ENCODE measurements at regions not wholly inside any gene's neighbourhood (a gene's known extent, or its start where the extent isn't known, plus 50 kb on each side); places are given as distances from the start of the nearest gene placed in this dataset.

DNA sequence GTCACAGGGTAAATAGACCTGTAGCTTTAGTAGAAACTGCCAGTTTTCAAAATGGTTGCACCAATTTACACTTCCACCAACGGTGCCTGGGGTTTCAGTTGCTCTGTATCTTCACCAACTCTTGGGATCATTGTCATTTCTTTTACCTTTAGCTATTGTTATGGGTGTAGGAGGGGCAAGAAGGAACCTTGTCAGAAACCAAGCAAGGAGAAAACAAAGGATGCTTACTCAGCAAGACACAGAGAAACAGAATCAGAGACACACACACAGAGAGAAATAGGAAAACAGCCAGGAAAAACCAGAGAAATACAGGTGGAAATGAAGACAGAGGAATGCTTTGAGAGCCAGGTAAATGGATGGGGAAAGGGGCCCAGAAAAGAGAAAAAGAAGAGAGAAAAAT lies 367.6 kb downstream of the MIAT start:
- Mint-ChIP-seq H3K4me1 (no peaks in the 10 kb centered on the region), H3K36me3 (ENCODE audit: low read depth) (no peaks in the 10 kb centered on the region), H3K27me3 (peaks cover 29% of the 10 kb centered on the region), H3K4me3 (no peak overlapping the region), H3K9me3 (no peaks in the 10 kb centered on the region), H3K27ac (no peak overlapping the region)
- no peak for ATAC-seq (replicated peaks)

DNA sequence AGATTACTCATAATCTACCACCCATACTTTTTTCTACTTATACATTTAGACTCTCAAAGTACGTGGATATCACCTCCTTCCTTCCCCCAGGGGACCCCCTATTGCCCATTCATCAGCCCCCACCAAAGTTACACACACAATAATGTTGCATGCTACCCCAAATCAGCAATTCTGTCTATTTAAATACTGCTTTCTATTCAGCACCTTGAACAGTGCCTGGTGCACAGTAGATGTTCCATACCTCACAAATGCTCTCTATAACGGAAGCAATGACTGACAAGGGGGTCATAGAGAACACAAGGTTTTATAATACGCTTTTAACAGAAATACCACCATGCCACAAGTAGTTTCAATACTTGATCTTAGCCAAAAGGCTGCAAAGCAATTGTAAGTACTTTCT lies 370.7 kb downstream of the MIAT start:
- H3K36me3 Mint-ChIP-seq (ENCODE audit: low read depth), result no peaks in the 10 kb centered on the region
- H3K9me3 Mint-ChIP-seq, result no peaks in the 10 kb centered on the region
- peaks cover 17% of the 10 kb centered on the region for H3K27me3 Mint-ChIP-seq
- H3K4me1 Mint-ChIP-seq, result no peaks in the 10 kb centered on the region
- ATAC-seq (replicated peaks), result no peak
- no peak overlapping the region for H3K27ac Mint-ChIP-seq
- H3K4me3 Mint-ChIP-seq, result no peak overlapping the region

DNA sequence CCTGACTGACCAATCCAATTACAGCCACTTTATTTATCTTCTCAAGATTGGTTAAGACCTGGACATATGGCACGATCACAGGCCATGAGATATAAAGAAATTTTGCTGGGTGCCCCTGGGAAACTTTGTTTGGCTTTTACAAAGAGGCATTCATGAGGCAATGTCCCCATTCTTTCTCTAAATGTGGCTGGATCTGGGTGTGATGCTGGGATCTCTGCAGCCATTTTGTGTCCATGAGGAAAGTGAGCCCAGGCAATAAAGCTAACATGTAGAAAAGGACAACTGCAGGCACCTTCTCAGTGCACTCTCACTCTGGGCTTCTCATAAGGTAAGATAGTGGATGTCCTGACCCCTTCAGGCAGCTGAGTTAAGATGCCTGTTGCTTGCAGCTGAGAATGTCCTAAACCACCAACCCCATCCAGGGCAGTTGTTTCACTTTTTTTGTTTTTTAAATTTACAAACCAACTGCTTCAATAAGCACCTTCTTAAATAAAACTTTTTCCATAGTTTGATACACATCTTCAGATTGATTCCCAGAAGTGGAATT lies 372.3 kb downstream of the MIAT start:
- H3K4me3 Mint-ChIP-seq, result no peak overlapping the region
- no peak overlapping the region for H3K27ac Mint-ChIP-seq
- H3K4me1 Mint-ChIP-seq, result no peaks in the 10 kb centered on the region

DNA sequence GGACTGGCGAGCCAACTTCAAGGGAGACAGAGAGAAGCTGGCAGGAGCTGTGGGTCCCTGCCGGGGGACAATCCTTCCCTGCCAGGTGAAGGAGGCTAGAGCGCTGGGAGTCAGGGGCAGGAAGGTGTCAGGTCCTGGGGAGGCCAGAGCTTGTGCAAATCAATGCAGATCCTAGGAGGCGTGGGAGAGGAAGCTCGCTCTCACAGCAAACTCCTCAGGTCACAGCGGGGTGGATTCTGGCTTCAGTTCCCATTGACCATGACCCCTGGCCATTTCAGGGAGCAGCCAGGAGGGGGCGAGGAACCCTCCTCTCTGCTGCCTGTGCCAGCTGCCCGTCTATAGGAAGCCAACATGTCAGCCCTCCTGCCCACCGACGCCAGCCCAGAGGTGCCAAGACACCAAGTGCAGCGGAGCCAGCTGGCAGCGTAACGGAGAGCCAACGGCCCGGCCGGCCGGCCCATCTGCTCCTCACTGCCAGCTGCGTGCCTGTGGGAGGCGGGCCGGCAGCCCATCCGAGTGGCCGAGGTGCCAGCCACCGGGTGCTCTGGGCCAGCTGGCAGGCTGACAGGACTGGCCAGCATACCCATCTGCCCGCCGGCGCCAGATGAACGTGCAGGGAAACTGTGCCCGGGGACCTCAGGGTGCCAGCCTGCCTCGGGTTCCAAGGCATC lies 374.8 kb downstream of the MIAT start:
- no peak for ATAC-seq (replicated peaks)
- Mint-ChIP-seq H3K27ac (no peak overlapping the region), H3K27me3 (peaks cover 6% of the 10 kb centered on the region), H3K9me3 (no peaks in the 10 kb centered on the region), H3K4me1 (no peaks in the 10 kb centered on the region), H3K4me3 (no peak overlapping the region), H3K36me3 (ENCODE audit: low read depth) (no peaks in the 10 kb centered on the region)

More for the DNA sequence above, 372.3 kb downstream of the MIAT start:
- Mint-ChIP-seq H3K9me3 (no peaks in the 10 kb centered on the region), H3K27me3 (peaks cover 15% of the 10 kb centered on the region), H3K36me3 (ENCODE audit: low read depth) (no peaks in the 10 kb centered on the region)
- no peak for ATAC-seq (replicated peaks)

DNA sequence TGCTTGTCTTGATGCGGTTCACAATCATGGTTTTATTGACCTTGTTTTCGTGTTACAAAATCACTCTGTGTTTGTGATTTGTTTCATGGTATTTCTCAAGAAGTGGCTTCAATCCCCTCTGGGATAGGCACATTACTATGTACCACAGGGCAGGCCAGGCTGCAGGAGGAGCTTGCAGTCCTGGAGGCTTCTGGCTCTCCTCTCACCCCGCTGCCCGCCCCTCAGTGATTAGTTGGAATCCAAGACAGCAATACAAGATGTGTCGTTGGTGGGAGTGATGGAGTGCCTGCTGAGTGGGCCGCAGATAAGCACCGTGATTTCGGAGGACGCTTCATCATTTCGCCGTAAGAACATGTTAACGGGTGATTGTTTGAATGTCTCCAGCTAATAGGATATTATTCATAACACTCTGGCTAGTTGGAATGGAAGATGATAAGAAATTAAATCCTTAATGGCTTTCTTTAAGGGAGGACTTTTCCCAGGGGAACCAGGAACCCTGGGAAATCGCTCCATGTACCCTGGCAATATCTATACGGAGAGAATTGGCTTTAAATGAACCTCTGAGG lies 384.4 kb downstream of the MIAT start:
- H3K4me1 Mint-ChIP-seq, result no peaks in the 10 kb centered on the region
- H3K36me3 Mint-ChIP-seq (ENCODE audit: low read depth), result no peaks in the 10 kb centered on the region
- peaks cover 13% of the 10 kb centered on the region for H3K27me3 Mint-ChIP-seq
- H3K9me3 Mint-ChIP-seq, result no peaks in the 10 kb centered on the region
- no peak overlapping the region for H3K27ac Mint-ChIP-seq
- ATAC-seq (replicated peaks), result no peak
- no peak overlapping the region for H3K4me3 Mint-ChIP-seq

DNA sequence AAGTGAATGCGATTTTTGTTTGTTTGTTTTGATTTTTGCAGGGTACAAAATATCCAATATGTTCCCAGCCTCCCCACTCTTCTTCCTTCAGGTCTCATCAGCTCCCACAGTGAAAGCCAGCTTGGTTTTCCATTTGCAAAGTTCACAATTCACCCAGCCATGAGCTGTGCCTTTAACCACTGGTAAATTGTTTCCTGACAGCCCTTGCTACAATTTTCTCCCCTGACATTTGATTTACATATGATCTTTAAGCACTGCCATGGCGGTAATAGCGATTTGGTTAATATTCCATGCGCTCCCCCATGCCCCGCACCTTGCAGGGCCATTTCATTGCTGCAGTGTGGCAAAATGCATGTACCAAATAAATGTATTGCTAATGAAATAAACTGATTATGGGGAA lies 385.9 kb downstream of the MIAT start:
- H3K27me3 Mint-ChIP-seq, result peaks cover 11% of the 10 kb centered on the region
- no peaks in the 10 kb centered on the region for H3K36me3 Mint-ChIP-seq (ENCODE audit: low read depth)
- no peak for ATAC-seq (replicated peaks)
- H3K9me3 Mint-ChIP-seq, result no peaks in the 10 kb centered on the region
- H3K4me1 Mint-ChIP-seq, result no peaks in the 10 kb centered on the region
- no peak overlapping the region for H3K27ac Mint-ChIP-seq
- H3K4me3 Mint-ChIP-seq, result no peak overlapping the region

DNA sequence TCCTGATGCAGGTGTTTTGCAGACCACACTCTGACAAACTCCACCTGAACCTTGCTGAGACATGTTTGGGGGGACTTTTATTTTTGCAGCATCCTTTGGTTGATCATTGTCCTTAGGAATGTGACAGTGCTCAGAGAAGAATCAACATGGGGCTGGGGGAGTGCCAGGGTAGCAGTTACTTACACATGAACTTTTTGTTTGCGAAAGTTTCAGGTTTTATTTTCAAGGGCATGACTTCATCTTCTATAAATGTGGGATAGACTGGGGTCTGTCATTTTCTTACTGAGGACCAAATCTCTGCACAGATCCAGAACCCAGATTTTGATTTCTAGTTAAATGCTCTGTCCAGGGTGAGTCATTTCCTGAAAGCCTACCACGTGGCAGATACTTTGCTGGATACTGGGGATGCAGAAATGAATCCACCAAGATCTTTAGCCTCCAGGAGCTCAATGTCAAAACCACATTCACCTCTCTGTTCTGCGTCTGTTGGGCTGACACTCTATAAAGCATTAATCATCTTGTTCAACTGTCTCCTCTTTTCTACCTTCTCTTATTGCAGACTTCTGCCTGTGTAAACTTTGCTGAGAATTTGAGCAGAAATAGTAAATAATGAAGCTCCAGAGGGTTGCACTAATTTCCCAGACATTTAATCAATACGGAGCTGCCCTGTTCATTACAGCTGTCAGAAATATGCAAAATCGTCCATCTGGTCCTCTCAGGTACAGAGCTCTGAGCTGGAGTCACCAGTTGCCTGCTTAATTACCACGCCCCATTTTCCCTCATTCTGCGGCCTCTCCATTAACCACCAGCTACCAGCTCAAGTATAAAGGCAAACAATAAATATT lies 387.9 kb downstream of the MIAT start:
- H3K27ac Mint-ChIP-seq, result no peak overlapping the region
- no peak overlapping the region for H3K4me3 Mint-ChIP-seq
- H3K4me1 Mint-ChIP-seq, result no peaks in the 10 kb centered on the region
- ATAC-seq (replicated peaks), result no peak
- no peaks in the 10 kb centered on the region for H3K9me3 Mint-ChIP-seq
- H3K27me3 Mint-ChIP-seq, result peaks cover 17% of the 10 kb centered on the region
- no peaks in the 10 kb centered on the region for H3K36me3 Mint-ChIP-seq (ENCODE audit: low read depth)

DNA sequence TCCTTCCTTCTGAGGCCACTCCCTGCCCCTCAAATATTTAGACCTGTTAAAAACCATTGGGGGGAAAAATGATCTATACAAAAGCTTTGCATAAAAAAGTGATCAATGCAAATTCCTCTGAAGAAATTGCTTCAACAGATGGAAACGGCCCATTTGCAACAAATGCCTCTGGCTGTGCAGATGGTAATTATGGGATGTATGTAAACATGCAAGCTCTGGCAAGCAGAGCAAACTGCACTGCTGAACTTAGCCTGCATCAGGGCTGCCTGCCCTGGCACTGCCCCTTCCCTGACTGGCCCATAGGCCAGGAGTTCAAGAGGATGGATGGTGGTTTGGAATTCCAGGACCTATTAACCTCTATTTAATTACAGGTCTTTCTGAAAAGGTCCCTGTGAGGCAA lies 388.7 kb downstream of the MIAT start:
- peaks cover 23% of the 10 kb centered on the region for H3K27me3 Mint-ChIP-seq
- H3K9me3 Mint-ChIP-seq, result no peaks in the 10 kb centered on the region
- no peak overlapping the region for H3K27ac Mint-ChIP-seq
- H3K4me3 Mint-ChIP-seq, result no peak overlapping the region
- no peaks in the 10 kb centered on the region for H3K4me1 Mint-ChIP-seq
- no peaks in the 10 kb centered on the region for H3K36me3 Mint-ChIP-seq (ENCODE audit: low read depth)
- ATAC-seq (replicated peaks), result no peak

DNA sequence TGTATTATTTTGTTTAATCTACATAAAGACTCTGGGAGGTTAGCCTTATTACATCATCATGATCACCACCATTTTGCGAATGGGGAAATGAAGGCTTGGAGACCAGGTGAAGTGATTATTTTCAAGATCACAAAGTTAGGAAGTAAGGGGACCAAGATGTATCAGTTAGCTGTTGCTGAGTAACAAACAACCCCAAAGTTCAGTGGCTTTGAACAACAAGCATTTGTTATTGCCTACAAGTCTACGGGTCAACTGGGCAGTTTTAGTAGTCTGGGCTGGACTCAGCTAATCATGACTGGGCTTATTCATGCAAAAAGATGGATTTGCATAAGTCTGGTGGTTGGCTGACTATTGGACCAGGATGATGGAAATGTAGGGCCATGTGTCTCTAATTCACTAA lies 389.2 kb downstream of the MIAT start:
- ATAC-seq (replicated peaks), result no peak
- Mint-ChIP-seq H3K27ac (no peak overlapping the region), H3K4me3 (no peak overlapping the region), H3K4me1 (no peaks in the 10 kb centered on the region), H3K9me3 (no peaks in the 10 kb centered on the region), H3K36me3 (ENCODE audit: low read depth) (no peaks in the 10 kb centered on the region), H3K27me3 (peaks cover 22% of the 10 kb centered on the region)

DNA sequence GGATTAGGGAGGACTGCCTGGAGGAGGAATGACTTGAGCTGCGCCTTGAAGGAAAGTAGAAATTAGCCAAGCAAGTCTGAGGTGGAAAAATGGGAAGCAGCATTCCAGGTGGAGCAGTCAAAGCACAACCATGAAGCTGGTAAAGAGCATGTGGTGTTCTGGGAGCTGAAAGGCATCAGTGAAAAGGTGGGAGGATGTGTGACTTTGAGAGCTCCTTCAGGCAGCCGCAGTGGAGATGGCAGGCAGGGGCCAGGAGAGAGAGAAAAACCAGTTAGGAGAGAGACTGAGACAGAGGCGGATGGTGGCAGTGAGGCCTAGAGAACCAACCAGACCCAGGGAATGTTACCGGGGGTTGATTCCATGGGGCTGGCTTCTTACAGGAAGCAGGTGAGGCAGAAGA lies 393.4 kb downstream of the MIAT start:
- ATAC-seq (replicated peaks), result no peak
- Mint-ChIP-seq H3K4me1 (no peaks in the 10 kb centered on the region), H3K36me3 (ENCODE audit: low read depth) (no peaks in the 10 kb centered on the region), H3K9me3 (no peaks in the 10 kb centered on the region), H3K4me3 (no peak overlapping the region), H3K27me3 (peaks cover 20% of the 10 kb centered on the region), H3K27ac (no peak overlapping the region)

DNA sequence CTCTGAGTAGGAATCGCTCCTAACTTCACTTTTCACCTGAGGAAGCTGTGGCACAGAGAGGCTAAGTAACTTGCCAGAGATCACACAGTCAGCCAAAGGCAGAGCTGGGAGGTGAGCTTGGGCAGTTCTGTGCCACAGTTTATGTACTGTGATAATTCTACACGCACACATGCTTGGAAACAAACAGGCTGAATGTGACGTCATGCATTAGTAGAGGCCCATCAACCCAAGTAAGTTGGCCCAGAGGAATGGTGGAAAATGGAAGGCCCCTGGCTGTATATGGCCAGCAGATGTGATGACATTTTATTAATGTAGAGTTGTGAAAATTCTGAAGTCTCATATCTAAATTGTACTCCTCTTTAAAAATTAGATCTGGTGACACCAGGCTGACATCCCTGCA lies 394.0 kb downstream of the MIAT start:
- Mint-ChIP-seq H3K27me3 (peaks cover 20% of the 10 kb centered on the region), H3K27ac (no peak overlapping the region), H3K36me3 (ENCODE audit: low read depth) (no peaks in the 10 kb centered on the region), H3K4me3 (no peak overlapping the region), H3K4me1 (no peaks in the 10 kb centered on the region), H3K9me3 (no peaks in the 10 kb centered on the region)
- ATAC-seq (replicated peaks), result no peak

DNA sequence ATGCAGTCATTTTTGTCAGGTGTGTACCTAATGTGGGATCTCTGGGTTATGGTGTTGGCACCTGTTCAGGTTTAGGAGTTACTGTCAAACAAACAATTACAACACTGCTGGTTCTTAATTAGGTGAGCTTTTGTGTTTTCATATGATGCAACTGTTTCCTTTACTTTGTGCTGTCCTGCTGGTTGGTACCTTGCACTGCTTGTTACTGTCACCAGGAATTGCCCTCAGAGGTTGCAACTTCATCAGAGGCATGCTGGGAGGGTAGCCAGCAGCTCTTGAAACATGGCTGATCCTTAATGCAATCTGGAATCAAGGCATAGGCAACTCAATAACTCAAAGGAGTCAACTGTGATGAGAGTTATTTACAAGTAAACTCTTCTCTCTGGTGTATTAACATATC lies 400.3 kb downstream of the MIAT start:
- no peak overlapping the region for H3K4me3 Mint-ChIP-seq
- H3K27me3 Mint-ChIP-seq, result peaks cover 14% of the 10 kb centered on the region
- no peaks in the 10 kb centered on the region for H3K4me1 Mint-ChIP-seq
- H3K9me3 Mint-ChIP-seq, result no peaks in the 10 kb centered on the region
- no peaks in the 10 kb centered on the region for H3K36me3 Mint-ChIP-seq (ENCODE audit: low read depth)
- H3K27ac Mint-ChIP-seq, result no peak overlapping the region
- no peak for ATAC-seq (replicated peaks)

DNA sequence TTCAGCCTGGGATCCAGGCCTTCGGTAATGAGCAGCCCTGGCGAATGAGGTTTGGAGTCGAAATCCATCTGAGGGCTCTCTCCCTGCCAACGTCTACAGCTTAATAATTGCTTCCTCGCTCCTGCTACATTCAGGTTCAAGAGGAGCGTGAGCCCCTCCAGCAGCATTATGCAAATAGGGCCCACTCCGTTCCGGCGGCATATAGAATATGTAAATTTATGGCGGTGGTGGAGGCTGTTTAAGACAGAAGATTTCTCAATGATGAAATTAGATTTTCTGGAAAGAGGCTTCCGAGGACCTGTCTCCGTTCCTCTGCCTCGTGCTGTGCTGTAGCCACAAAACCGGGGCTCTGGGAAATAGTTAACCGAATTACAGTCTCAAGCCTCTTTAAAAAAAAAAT lies 402.8 kb downstream of the MIAT start:
- Mint-ChIP-seq H3K4me3 (no peak overlapping the region), H3K36me3 (ENCODE audit: low read depth) (no peaks in the 10 kb centered on the region)

DNA sequence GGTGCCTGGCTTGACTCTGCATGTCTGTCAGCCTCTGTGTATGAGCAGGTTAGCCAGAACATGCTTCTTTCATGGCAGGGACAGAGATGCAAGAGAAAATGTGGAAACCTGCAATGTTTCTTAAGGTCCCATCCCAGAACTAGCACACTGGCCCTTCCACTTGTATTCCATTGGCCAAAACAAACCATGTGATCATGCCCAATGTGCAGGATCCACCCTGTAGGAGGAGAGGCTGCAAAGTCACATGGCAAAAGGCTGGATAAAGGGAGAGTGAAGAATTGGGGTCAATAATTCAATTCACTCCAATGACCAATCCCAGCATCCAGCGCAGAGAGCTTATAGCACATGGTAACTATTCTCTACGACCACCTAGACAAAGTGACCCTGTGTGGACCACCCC lies 405.5 kb downstream of the MIAT start:
- Mint-ChIP-seq H3K27ac (no peak overlapping the region), H3K4me1 (no peaks in the 10 kb centered on the region)
- ATAC-seq (replicated peaks), result no peak

More for the DNA sequence above, 402.8 kb downstream of the MIAT start:
- no peak for ATAC-seq (replicated peaks)
- Mint-ChIP-seq H3K27ac (no peak overlapping the region), H3K4me1 (no peaks in the 10 kb centered on the region), H3K27me3 (peaks cover 10% of the 10 kb centered on the region), H3K9me3 (no peaks in the 10 kb centered on the region)

DNA sequence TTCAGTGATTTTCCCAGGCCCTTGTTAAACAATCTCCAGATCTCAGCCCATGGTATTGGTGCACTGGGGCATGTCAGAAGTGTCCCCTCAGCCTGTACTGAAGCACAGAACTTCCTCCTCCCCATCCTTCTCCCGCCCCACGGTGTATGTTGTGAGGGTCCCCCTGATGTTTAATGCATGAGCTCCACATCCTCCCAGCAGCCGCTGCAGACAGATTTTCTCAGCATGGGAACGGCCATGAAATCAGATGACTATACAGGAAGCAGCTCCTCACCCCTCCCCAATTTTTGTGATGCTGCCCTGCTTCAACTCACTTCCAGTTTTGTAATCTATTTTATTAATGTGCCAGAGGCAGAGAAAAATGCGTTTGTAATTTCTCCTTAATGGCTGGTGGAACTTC lies 406.0 kb downstream of the MIAT start:
- Mint-ChIP-seq H3K9me3 (no peaks in the 10 kb centered on the region), H3K4me3 (no peak overlapping the region), H3K27ac (no peak overlapping the region), H3K4me1 (no peaks in the 10 kb centered on the region), H3K27me3 (peaks cover 4% of the 10 kb centered on the region), H3K36me3 (ENCODE audit: low read depth) (no peaks in the 10 kb centered on the region)
- ATAC-seq (replicated peaks), result no peak

More for the DNA sequence above, 405.5 kb downstream of the MIAT start:
- H3K36me3 Mint-ChIP-seq (ENCODE audit: low read depth), result no peaks in the 10 kb centered on the region
- H3K27me3 Mint-ChIP-seq, result peaks cover 4% of the 10 kb centered on the region
- no peaks in the 10 kb centered on the region for H3K9me3 Mint-ChIP-seq
- no peak overlapping the region for H3K4me3 Mint-ChIP-seq
